ENCODE measurements at regions not wholly inside any gene's neighbourhood (a gene's known extent, or its start where the extent isn't known, plus 50 kb on each side); places are given as distances from the start of the nearest gene placed in this dataset.

- no peak for DNase-seq (ENCODE audit: low read depth)
- no peak for TF ChIP-seq CTCF (conservative IDR thresholded peaks at IDR 0.05; ENCODE audit: low read depth, low read length)
- H3K4me3 ChIP-seq (ENCODE audit: low read depth, low read length), result no peak overlapping the region
Observed at GRCh38 chr2:34266908-34267697, 668.0 kb upstream of the FAM98A start.

GRCh38 chr2:34261701-34262100 is 662.6 kb upstream of the FAM98A start:
- TF ChIP-seq CTCF (conservative IDR thresholded peaks at IDR 0.05; ENCODE audit: low read depth, low read length), result peak; percentile 7
- H3K4me3 ChIP-seq (ENCODE audit: low read depth, low read length), result no peak overlapping the region
- DNase-seq (ENCODE audit: low read depth), result no peak

- peak; percentile 43 for DNase-seq (ENCODE audit: low read depth)
- no peak for TF ChIP-seq CTCF (conservative IDR thresholded peaks at IDR 0.05; ENCODE audit: low read depth, low read length)
- no peak overlapping the region for H3K4me3 ChIP-seq (ENCODE audit: low read depth, low read length)
Observed at GRCh38 chr2:34254272-34254878, 655.3 kb upstream of the FAM98A start.

DNA sequence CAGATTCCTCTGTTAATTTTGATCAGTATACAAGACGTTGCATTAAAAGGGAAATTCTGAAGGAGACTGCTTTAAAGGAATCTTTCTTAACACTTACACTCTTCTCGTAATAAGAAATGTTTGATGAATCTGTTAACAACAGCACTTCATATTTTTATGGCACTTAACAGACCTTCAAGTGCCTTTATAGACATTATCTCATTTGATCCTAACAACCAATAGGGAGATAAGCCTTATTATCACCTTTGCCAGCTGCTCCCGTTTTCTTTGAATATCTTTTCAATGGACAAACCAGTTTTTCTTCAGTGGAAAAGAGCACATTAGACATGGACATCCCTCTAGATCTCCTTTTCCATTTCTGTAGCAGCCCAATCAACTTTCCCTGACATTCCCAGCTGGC is 653.0 kb upstream of the FAM98A start:
- TF ChIP-seq CTCF (conservative IDR thresholded peaks at IDR 0.05; ENCODE audit: low read depth, low read length), result no peak
- no peak for DNase-seq (ENCODE audit: low read depth)
- no peak overlapping the region for H3K4me3 ChIP-seq (ENCODE audit: low read depth, low read length)

DNA sequence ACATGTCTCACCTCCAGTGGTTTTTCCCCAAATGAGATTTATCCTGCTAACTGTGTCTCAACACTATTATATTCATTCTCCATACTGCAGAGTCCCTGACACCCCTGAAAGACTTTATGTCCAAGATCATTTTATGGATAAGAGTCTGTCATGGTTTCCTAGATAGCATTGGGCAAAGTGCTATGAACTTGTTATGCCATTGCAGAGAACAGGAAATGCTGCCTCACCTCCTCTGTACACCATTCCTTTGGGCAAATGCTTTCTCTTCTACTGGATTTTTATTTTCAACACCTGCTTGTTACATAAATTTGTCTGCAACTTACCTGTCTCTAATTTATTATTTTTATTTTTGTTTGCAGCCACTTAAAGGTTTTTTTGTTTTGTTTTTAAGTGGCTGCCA is 652.5 kb upstream of the FAM98A start:
- no peak for TF ChIP-seq CTCF (conservative IDR thresholded peaks at IDR 0.05; ENCODE audit: low read depth, low read length)
- no peak for DNase-seq (ENCODE audit: low read depth)
- no peak overlapping the region for H3K4me3 ChIP-seq (ENCODE audit: low read depth, low read length)

DNA sequence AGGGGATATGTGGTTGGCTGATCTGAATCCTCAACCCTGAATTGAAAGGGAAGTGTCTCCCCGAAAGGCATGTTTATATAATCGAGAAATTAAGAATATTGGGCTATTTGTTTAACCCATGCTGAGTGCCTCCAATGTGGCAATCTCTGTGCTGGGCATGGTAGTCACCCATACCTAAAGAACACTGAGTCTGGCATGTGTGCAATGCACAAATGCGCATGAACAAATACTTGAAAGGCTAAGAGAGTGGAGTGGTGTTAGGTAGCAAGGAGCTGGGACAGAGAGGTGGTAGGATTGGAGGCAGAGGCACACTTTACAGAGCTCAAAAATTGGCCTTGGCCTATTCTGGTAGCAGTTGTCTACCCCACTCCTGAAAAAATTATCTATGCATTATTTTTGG is 645.1 kb upstream of the FAM98A start:
- no peak for TF ChIP-seq CTCF (conservative IDR thresholded peaks at IDR 0.05; ENCODE audit: low read depth, low read length)
- DNase-seq (ENCODE audit: low read depth), result no peak
- no peak overlapping the region for H3K4me3 ChIP-seq (ENCODE audit: low read depth, low read length)

GRCh38 chr2:34242763-34243123 is 643.6 kb upstream of the FAM98A start:
- no peak overlapping the region for H3K4me3 ChIP-seq (ENCODE audit: low read depth, low read length)
- DNase-seq (ENCODE audit: low read depth), result no peak
- no peak for TF ChIP-seq CTCF (conservative IDR thresholded peaks at IDR 0.05; ENCODE audit: low read depth, low read length)
